ENCODE measurements at regions not wholly inside any gene's neighbourhood (a gene's known extent, or its start where the extent isn't known, plus 50 kb on each side); places are given as distances from the start of the nearest gene placed in this dataset.

GRCh38 chr15:92715758-92716157, 60.2 kb upstream of the FAM174B start (continued):
- TF ChIP-seq SP4 (IDR thresholded peaks at IDR 0.05; ENCODE audit: low read length) (no peak), USF2 (IDR thresholded peaks at IDR 0.05; ENCODE audit: low read length) (no peak), KDM1A (IDR thresholded peaks at IDR 0.05; ENCODE audit: borderline replicate concordance, low read length) (no peak)
